ENCODE measurements at regions not wholly inside any gene's neighbourhood (a gene's known extent, or its start where the extent isn't known, plus 50 kb on each side); places are given as distances from the start of the nearest gene placed in this dataset.
"Not testable (repeated sequence)": the region's sequence is repeated elsewhere in the genome, so short reads cannot be mapped to it uniquely, and the experiment has no call there.

DNA sequence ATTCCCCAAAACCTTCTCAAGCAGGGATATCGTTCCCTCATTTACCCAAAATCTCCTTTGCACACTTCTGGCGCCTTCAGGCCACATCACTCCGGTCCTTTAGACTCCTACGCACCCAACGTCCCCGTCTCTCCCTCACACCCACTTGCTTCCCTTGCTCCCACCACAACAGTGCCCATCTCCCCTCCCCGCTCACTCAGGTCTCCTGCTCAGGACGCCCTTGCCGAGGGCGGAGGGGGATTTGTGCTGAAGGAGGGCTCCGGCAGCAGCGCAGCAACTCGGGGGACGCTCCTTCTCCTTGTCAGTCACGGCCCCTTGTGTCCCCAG lies 71.6 kb downstream of the PCMTD2 start:
- not testable (repeated sequence) for DNase-seq (ENCODE audit: low read depth in 2 of 2)

DNA sequence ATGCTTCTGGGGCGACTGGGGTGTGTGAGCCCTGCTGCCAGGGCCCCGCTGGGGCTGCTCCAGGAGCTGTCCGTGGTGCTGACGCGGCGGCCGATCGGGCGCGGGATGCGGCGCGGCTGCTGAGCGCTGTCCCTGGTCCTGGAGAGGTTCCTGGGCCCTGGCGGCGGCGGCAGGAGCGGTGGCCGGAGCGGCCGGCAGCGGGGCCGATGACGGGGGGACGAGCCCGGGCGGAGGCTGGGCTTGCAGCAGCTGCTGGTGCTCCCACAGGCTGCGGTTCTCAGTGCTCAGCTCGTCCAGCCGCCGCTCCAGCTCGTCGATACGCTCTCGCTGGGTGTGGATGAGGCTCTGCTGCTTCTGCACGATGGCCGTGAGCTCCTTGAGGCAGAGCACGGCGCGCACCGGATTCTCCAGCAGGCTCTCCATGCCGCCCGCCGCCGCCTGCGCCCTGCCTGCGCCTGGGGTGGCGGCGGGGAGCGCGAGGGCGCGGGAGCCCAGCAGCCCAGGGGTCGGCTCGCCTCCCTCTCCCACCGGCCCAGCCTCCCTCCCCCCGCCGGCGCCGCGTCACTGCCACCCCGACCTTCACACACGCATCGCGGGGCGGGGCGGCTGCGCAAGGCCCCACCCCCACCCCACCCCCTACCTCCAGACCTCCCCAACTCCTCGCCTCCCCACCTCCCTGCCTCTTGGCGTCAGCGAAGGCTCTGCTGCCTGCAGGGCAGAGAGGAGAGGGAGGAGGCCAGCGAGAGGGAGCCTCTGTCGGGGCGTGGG lies 72.2 kb downstream of the PCMTD2 start:
- peak; percentile 2 to 15 for DNase-seq (ENCODE audit: low read depth in 2 of 2)

DNA sequence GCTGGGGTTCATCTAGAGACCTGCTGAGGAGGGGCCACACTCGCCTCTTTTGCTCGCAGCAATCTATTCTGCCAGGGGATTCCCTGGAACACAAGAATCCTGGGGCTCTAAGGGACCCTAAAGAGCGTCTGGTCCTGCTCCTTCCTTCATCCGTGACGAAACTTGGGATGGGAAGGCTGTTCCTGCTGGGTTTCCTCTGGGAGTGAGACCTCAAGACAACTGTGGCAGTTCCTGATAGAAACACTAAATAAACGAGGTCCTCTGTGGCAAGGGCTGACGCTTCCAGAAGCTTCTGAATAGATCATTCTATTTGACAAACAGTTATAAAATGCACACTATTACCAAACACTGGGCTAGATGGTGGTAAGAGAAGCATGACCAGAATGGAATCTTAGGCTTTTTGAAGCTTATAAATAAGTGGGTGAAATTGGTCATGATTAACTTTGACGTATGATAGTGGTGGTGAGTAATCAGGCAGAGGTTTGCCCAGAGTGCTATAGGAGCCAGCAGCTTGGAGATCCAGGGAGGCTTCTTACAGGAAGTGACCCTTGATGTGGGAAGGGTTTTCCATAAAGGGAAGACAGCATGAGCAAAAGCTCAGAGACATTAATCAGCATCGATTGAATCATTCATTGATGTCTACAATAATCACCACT lies 73.2 kb downstream of the PCMTD2 start:
- not testable (repeated sequence) for DNase-seq (ENCODE audit: low read depth in 2 of 2)

- DNase-seq (ENCODE audit: low read depth in 2 of 2) = not testable (repeated sequence)
These were observed 77.1 kb downstream of the PCMTD2 start for GRCh38 chr20:64332627-64333026.
